ENCODE measurements at regions not wholly inside any gene's neighbourhood (a gene's known extent, or its start where the extent isn't known, plus 50 kb on each side); places are given as distances from the start of the nearest gene placed in this dataset.

DNA sequence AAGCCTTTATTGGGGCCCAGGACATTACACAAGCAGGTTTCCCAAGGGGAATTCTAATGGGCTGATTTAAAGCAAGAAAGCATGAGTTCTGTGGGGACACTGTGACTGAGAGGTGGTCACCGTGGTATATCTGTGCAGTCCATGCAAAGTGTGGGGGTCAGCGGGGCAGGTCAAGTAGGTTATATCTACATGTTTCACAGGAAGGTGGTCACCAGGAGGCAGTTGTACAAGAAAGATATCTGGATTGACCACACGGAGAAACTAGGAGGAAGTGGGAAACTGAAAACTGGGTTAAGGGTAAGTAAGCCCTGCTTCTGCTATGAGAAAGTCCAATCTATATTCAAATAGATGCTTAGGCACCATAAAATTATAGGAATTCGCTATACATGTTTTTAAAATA lies 77.8 kb upstream of the CNOT2 start:
- TF ChIP-seq EZH2 (IDR thresholded peaks at IDR 0.05; ENCODE audit: borderline replicate concordance, low read depth, low read length, severe bottlenecking) (no peak), CTCF (IDR thresholded peaks at IDR 0.05; ENCODE audit: borderline replicate concordance, extremely low read depth, low read length, poor library complexity, severe bottlenecking) (no peak)

Measured in DND-41 (cell line).